NCI-H187 treated with DMSO at 0.1 percent for 48 hours (cell line): ENCODE measurements at regions not wholly inside any gene's neighbourhood (a gene's known extent, or its start where the extent isn't known, plus 50 kb on each side); places are given as distances from the start of the nearest gene placed in this dataset.
"Not testable (repeated sequence)": the region's sequence is repeated elsewhere in the genome, so short reads cannot be mapped to it uniquely, and the experiment has no call there.

ENCODE experiments used
- DNase-seq: peaks from one replicate; lab custom pipeline; 2025; lab: John Stamatoyannopoulos, UW

- no peak for DNase-seq
Observed at GRCh38 chr18:51458861-51459260, 261.4 kb upstream of the MEX3C start.

GRCh38 chr18:51461956-51462355, 264.5 kb upstream of the MEX3C start:
- no peak for DNase-seq

DNA sequence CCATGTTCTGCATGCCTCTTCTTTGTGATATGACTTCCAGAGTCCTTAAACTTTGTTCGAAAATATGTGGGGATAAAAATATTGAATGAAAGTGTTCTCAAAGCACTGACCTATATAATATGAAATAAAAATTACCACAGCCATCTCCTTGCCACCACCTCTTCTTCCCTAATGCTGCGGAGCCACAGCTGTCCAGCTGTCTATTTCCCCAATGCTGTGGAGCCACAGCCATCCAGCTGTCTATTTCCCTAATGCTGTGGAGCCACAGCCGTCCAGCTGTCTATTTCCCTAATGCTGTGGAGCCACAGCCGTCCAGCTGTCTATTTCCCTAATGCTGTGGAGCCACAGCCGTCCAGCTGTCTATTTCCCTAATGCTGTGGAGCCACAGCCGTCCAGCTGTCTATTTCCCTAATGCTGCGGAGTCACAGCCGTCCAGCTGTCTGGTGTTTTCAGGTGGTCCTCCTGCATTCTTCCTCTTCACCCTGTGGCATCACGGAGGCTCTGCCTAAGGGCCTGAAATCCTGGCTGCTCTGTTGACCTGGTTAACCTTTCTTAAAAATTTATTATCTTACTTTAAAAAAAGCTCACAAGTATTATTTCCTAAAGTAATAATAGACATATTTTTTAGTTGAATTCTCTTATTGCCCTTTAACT, 266.1 kb upstream of the MEX3C start:
- DNase-seq: no peak

DNA sequence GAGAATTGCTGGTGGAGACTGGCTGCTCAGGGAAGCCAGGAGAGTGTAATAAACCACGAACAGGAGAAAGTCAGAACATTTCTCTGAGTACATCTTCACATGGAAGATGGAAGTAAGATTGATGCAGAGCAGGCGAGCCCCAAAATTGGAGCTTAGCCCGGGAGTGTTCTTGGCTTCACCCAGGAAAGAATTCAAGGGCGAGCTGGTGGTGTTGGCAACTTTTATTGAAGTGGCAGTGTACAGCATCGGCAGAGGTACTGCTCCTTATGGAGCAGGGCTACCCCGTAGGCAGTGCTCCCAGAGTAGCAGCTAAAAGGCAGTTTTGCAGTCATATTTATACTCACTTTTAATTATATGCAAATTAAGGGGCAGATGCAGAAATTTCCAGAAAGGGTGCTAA, 281.4 kb upstream of the MEX3C start:
- no peak for DNase-seq

DNA sequence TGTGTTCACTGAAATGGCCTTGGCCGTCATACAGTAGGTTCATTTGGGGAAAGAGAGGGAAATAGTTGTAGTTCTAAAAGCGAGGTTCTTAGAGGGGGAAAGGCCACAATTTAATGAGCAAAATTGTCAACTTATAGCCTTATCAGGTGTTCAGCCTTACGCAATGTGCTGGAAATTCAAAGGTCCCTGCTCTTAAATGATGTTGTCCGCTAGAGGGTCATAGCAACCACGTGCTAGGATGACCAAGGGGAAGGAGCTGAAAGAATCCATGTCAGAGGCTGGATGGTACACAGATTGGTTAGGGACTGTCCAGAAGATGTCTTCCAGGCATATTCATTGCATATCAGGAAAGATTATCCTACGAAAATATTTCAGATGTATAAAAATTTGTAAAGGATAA, 282.3 kb upstream of the MEX3C start:
- no peak for DNase-seq

DNA sequence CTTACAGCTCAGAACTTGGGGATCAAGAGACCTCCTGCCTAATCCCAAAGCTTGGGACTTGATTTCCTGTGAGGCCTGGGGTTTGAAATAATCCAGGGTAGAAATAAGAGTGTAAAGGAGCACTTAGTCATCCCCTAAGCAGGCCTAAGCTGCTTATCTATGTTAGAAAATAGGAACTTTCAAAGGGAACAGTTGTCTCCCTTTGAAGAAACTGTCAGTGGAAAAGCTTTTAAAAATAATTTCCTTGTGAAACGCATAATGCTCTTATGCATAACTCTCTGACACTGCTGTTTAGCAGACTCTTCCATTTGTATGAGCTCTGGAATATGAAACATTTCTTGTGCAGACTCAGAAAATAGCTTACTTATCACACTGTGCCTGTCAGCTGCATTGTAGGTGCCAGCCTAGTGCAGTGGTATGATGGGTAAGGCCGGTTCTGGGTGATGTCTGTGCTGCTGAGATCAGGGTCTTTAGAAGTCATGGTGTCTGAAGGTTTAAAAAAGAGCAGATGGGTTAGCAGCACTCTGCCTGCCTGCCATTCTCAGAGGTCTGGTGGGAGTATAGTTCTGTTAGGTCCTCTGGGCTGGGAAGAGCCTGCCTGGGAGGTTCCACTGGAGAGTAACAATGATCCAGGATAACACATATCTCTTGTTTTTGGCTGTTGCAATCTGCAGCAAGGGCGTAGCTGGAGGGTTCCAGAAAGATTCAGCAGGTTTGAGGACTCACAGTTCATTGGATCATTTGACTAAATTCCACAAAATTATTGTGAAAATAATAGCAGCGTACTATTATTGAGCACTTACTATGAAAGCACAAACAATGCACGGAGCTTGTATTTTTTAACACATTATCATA, 283.2 kb upstream of the MEX3C start:
- no peak for DNase-seq

- no peak for DNase-seq
Observed at GRCh38 chr18:51486735-51487366, 289.4 kb upstream of the MEX3C start.

DNA sequence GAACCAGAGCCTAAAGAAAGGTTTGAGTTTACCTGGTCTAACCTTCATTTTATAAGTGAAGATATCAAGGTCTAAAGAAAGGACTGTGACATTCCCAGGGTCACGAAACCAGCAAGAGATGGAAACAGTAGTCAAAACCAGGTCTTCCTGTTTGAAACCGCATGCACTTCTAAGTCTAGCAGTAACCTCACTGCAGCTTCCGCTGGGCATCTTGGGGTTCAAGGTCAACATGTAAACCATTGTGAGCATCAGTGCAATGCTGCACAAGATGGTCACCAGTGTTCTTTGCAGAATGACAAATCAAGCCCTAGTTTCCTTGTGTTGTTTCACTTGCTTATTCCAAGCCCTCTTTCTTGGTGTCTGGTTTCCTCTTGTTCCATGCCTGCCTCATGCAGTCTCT, 292.9 kb upstream of the MEX3C start:
- DNase-seq: no peak

DNA sequence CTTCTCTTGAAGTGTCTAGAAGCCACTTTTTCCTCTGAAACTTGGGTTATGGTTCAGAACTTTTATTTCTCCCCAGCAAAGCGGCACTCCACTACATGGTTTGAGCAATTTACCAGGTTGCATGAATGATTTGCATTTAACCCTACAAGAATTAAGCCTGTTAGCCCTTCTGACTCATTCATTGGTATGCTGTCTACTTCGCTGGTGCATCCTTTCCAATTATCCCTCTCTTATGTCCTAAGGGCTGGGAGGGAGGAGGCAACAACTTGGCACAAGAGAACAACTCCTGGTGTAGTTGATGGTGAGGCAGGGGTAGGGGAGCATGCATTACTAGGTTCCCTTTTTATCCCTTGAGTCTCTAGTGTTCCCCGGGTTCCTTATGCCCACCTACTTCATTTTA, 293.4 kb upstream of the MEX3C start:
- DNase-seq: no peak

DNA sequence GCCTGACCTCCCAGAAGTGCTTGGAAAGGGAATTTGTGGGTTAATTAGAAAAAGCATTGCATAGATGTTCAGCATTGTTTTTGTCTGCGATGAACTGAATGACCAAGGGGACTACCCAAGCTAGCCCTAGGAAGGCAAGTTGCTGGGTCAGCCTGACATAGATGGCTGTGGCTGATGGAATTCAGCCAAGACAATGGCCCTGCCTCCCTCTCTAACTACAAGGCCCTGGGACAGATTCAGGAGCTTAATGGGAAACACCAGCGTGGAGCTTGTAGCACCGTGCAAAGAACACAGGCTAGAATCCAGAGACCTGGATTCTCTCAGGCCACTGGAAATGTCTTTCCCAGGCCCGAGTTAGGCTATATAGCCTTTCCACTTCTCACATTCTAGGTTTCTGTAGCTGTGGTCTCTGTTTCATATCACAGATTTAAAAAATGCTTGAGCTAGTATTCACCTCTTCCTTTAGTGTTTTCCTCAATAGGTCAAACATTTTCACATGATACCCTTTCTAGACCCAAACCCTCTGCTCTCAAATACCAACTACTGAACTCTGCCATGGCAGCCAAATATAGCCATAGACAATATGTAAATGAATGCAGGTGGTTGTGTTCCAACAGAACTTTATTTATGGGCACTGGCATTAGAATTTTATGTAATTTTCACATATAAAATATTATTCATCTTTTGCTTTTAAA, 294.3 kb upstream of the MEX3C start:
- DNase-seq: no peak

DNA sequence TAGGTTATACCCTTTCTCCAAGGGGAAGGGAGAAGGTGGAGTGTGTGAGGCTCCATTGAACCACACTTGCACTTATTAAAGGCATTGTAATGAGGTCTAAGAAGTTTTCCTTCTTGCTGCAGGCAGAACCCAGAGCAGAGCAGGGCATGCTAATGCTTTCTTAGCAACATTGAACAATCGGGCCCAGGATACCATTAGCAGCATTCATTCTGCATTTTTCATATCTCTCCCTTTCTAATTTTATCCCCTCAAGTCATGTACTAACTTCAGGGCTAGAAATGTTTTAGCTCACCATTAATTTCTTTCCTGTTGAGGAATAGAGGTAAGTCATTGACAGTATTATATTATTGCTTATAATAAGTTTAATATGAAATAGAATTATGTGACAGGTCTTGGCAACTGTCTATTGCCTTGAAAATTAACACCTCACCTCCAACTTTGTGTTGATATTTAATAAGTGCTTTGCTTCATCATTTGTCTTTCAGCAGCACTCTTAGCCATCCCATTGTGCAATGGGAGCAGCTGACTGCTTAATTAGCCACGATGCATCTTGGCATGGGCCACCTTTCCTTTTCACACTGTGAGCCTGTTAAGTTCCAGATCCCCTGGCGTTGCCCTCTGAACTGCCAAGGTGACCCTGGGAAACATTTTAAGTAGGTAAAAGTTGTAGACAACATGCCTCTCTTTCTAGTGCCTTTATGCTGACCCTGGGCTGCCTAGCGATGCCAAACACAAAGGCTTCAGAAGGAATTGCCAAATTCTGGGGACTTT, 300.8 kb upstream of the MEX3C start:
- DNase-seq: no peak

GRCh38 chr18:51503351-51503750, 305.9 kb upstream of the MEX3C start:
- no peak for DNase-seq

- DNase-seq: no peak
Observed at GRCh38 chr18:51506811-51507210, 309.3 kb upstream of the MEX3C start.

DNA sequence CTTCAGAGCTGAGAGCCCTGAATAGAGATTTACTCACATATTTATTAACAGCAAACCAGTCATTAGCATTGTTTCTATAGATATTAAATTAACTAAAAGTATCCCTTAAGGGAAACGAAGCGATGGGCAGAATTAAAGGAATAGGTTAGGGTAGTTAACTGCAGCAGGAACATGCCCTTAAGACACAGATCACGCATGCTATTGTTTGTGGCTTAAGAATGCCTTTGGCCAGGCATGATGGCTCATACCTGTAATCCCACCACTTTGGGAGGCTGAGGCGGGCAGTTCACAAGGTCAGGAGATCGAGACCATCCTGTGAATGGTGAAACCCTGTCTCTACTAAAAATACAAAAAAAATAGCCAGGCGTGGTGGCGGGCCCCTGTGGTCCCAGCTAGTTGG, 310.9 kb upstream of the MEX3C start:
- DNase-seq: not testable (repeated sequence)

GRCh38 chr18:51510020-51510419, 312.5 kb upstream of the MEX3C start:
- no peak for DNase-seq

DNA sequence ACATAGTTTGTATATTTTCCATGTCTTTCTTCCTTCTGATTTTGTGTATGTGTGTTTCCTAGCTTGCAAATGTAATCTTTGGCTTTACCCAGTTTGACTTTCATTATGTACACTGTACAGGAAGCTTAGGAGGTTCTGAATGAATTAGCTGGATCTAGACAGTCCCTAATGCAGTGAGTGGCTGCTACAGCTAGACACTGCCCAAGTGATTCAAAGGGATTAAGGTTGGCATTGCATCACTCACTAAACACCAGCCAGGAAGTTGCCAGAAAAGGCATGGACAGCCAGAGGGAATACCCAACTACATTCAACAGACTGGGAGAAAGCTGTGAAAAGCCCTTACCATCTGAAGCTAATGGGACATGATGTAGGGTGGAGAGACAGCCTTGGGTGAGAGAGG, 316.0 kb upstream of the MEX3C start:
- DNase-seq: no peak

GRCh38 chr18:51514128-51514527, 316.6 kb upstream of the MEX3C start:
- no peak for DNase-seq

DNA sequence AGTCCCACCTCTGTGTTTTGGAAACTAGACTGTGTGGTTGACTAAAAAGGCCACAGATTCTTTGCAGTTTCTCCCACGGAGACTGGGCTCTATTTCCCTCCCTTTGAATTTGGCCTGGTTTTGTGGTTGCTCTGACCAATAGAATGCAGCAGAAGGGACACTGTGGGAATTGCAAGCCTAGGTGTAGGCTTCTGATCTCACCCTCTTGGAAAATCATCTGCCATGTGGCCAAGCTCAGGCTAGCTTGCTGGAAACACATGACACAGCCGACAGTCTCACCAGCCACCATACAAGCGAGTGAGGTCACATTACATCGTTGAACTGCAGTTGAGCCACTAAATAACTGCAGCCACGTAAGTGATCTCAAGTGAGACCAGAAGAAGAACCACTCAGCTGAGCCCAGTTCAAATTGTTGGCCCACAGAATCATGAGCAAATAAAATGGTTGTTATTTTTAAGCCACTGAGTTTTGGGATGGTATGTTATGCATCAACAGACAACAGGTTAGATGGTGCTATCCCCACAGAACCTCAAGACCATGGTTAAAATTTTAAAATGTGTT, 319.1 kb upstream of the MEX3C start:
- no peak for DNase-seq

DNA sequence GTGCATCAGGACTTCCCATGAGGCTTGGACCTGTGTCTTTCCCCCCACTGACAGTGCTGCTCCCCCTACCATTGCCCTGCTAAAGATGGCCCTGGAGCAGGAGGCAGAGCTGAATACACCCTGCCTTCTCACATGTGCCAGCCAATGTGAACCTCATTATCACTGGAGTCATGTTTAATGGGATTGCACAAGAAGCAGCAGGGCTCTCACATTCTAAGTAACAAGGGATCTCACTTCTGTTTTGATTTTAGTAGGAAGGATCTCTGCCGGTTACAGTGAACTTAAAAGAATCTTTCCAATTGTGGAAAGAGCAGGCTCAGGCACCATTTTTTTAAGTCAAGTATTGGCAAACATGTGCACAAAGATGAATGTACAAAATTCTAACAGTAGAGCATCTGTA, 322.1 kb upstream of the MEX3C start:
- DNase-seq: no peak

DNA sequence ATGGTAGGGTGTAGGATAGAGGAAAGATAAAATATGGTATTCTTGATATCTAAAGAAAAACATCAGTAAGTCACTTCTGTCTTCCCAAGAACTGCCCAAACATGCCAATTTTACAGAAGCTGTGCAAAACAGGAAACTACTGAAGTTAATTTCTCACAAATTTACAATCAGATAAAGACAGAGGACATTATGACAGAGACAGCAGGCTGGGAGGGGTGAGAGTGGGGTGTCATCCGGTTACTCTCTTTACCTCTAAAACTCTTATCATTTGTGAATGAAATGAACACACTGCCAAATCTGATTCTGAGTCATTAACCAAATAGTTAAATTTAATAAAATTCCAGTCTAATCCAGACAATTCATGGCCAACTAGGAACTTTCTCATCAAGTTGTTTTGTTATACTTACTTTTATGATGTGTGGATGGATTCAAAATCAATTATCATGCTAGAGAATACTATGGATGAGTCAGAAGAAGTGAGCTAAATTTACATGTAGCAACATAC, 323.2 kb upstream of the MEX3C start:
- no peak for DNase-seq

- DNase-seq: no peak
Observed at GRCh38 chr18:51522338-51522737, 324.9 kb upstream of the MEX3C start.
